Tongue (tissue), 1 donor: ENCODE measurements at regions not wholly inside any gene's neighbourhood (a gene's known extent, or its start where the extent isn't known, plus 50 kb on each side); places are given as distances from the start of the nearest gene placed in this dataset.

Experiments used
- DNase-seq: peaks from one replicate; pipeline ENCODE4 v3.0.0-alpha.2; 2015

- DNase-seq = peak; percentile 45
These were observed 751.1 kb upstream of the FANCL start for GRCh38 chr2:58992062-58992706.

DNA sequence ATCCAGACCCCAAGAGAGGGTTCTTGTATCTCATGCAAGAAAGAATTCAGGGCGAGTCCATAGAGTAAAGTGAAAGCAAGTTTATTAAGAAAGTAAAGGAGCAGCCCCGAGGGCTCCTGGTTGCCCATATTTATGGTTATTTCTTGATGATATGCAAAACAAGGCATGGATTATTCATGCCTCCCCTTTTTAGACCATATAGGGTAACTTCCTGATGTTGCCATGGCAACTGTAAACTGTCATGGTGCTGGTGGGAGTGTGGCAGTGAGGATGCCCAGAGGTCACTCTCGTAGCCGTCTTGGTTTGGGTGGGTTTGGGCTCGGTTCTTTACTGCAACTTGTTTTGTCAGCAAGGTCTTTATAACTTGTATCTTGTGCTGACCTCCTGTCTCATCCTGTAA, 750.2 kb upstream of the FANCL start:
- no peak for DNase-seq

DNA sequence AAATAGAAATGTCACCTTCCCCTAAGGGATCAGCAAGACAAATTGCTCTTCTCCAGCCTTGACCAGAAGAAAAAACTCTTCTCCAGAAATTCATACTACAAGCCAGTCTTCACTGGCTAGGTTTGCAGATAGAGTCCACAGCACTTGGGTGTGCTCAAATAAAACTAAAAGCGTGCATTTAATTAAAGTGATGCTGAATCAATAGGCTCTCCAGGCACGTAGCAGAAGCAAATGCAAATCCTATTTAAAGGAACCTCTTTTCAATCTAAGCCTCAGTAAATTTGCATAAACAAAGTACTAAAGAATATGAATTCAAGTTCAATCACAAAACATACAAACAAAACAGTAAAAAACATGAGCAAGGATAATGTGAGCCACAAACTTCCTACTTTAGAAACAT, 744.4 kb upstream of the FANCL start:
- DNase-seq = no peak

GRCh38 chr2:58984731-58985130, 743.6 kb upstream of the FANCL start:
- no peak for DNase-seq

DNA sequence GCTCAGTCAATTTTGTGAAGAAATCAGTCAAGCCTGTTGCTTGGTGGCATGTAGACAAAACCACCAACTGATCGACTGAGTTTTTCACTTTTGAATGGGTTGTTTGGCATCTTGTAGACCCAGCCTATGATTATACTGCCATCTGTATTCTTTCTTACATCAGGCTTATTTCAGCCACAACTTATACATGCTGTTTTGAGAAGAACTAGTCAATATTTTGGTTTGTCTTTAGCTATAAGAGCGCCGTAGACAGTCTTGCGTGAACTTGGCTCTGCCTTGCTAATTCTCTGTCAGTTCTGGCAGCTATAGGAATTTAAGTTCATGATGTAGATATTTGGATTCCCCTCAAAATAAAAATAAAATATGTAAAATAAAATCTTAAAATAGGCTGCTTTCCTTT, 742.0 kb upstream of the FANCL start:
- no peak for DNase-seq

DNA sequence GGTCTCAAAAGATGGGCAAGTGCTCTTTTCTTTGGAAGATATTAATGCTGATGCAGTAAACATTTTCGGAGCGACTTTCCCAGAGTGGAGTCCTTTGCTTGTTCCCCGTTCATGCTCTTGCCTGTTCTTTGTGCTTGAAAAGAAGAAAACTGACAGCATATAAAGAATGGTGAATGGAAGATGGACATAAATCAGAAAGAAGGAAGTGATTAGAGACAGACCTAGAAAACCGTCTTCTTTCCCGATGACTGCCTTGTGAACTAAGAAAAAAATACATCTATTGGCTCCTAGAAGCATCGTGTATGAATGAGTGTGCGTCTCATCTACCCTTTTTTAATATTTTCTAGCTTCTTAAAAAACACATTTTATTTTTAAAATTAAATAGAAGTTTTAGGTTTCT, 740.1 kb upstream of the FANCL start:
- no peak for DNase-seq

DNA sequence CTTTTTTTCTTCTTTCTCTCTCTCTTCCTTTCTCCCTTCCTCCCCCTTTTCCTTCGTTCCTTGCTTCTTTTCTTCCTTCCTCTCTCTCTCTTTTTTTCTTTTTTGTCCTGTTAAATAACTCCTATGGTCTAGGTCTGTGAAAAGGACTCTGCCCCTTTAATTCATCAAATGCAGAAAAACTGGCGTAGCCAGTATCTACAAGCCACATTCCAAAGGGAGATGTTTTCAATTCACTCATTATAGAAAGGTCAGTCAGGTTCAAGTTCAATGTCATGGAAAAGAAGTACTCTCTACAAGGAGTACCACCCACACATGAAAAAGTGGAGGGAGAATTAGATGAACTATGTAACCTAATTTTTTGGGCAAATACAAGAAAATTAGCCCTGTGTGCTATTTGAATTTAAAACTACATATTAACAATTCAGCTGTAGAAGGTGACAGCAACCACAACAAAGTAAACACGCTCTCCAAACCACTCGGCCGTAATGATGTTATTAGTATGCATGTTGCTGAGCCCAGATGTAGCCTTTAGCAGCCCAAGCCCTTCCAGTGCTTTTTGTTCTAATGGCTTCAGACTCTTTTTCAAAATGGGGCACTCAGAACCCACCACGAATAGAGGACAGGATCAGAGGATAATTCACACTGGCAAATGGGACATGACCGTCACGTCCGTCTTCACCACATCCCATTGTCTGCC, 735.4 kb upstream of the FANCL start:
- no peak for DNase-seq

GRCh38 chr2:58974881-58975280, 733.8 kb upstream of the FANCL start:
- no peak for DNase-seq

GRCh38 chr2:58974426-58974825, 733.3 kb upstream of the FANCL start:
- DNase-seq = no peak

DNA sequence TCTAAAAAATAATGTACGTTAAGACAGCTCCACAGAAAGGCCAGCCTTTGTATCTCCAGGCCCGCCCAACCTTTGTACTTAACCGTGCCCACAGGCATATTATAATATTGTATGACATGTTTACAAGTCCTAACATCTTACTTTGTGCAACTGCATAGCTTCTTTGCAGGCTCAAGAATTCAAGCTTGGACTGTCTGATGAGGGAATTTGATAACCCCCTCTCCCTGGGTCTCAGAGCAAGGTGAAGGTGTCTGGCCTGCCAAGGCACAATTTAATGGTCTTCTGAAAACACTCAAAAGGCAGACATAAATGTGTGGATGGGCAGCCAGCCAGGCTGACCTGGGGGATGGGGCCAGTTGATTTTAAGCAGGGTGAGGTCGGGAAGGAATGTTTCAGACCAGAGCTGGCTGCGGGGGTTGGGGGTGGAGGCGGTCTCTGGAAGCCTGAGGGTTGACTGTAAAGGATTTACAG, 732.7 kb upstream of the FANCL start:
- no peak for DNase-seq

DNA sequence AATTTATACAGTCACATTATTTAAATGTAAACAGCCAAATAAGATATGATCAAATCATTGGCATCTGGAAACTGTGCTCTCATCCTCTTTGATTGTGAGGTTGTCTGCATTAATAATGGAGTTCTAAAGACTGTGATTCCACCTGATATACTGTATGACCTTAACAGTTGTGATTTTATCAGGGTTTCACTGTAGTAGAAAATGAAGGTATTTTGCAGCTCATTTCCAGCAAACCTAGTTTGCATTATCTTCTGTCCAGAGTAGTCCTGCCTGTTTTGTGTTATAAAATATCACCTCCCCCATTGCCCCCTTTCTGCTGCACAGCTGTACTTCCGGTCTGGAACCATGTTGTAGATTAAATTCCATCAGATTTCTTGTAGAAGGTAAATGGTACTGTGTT, 731.6 kb upstream of the FANCL start:
- no peak for DNase-seq

DNA sequence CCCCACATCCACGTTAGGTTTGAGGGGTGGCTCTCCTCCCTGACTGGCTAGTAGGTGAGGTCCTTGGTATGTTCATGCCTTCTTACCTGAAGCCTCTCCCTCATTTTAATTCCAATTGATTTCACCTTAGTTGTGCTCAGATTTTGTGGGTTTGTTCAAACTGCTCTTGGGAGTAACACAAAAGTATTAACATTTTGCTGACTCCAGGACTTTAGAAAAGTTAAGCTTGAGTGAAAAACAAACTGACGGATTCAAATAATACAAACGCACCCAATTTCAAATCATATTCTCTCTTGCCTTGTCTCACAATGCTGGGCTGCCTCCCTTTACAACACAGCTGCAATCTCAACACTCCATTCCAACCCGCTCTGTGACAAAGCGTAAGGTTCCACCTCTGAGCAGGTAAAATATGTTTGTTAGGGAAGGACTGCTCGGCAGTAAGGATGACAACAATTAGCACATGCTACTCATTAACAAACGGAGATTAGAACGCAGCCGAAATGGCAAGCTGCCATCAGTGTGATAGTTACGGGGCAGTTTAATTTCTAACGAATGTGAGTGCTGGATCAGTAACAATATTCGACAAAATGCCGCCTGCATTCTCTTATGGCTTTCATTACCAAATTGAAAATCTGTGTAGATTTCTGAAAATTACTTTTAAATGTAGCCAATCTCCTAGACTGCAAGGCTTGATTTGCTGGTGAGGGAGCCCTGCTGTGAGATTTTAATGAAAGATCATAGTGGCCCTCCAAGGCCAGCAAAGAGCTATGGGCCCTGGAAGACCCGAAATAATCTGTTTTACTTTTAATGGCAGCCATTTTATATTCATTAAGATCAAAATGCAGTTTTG, 730.6 kb upstream of the FANCL start:
- no peak for DNase-seq

- DNase-seq = no peak
These were observed 729.2 kb upstream of the FANCL start for GRCh38 chr2:58970365-58970764.

DNA sequence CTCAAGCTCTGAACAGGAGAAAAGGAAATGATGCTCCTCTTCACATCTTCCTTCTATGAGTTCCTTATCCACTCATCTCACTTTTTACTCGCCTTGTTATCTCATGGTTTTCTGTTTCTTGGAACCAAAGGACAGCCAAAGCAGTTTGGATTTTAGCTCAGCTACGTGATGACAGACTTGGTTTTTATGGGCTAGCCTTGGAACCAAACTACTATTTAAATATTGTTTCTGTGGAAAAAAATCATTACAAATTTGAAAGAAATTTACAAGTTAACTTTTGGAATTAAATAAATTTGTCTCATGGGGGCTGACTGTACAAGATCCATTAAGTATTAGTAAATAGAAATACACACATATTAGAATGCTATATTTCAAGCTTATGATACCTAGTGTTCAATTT, 727.8 kb upstream of the FANCL start:
- no peak for DNase-seq

GRCh38 chr2:58967736-58968135, 726.6 kb upstream of the FANCL start:
- DNase-seq = peak; percentile 29

- DNase-seq = no peak
These were observed 724.5 kb upstream of the FANCL start for GRCh38 chr2:58965602-58966001.

- DNase-seq = no peak
These were observed 718.9 kb upstream of the FANCL start for GRCh38 chr2:58959996-58960395.

DNA sequence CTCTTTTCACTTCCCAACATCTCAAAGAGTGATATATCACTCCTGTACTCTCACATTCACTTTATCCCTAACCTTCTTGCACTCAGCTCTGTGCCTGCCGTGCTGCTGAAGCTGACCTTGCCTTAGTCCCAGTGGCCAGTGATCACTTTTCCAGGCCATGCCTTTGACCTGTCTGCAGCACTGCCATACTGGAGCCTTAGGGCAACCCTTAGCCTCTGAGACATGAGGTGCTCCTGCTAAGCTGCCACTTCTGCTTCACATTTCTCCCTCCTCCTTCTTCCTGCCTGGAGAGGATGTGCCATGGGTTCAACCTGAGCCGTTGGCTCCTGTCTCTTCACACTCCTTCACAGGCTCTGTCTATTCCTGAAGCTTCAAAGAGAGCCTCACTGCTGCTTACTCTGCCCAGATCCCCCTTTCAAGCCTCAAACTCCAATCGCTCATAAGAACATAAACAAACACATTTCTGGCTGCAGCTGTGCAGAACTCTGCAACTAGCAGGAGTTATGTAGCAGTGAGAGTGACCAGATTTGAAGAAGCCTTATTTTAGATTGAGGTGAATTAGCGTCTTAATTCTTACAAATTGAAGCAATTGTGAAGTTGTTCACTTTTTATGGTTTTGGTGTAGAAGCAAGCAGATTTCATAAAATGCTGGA, 716.2 kb upstream of the FANCL start:
- DNase-seq = peak; percentile 21

DNA sequence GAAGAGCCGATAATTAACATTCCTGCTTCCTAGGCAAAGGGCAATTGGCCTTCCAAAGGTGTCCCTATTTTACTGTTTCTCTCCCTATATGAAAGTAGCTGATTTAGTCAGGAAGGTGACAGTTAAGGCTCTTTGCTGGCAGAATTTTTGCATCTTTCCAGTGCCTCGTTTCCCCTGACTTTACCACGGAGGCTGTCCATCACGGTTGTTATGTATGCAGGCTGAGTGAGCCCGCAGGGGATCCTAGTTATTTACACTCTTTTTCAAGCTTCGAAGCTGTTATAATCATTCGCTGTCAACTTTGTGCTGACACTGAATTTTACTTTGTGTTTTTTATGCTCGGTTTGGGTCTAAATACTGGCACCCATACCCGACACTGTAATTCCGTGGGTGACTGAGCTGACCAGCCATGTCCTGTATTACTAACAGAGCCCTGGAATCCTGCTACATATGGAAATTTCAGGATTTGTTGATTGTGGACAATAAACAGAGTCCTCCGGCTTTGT, 713.8 kb upstream of the FANCL start:
- DNase-seq = no peak

DNA sequence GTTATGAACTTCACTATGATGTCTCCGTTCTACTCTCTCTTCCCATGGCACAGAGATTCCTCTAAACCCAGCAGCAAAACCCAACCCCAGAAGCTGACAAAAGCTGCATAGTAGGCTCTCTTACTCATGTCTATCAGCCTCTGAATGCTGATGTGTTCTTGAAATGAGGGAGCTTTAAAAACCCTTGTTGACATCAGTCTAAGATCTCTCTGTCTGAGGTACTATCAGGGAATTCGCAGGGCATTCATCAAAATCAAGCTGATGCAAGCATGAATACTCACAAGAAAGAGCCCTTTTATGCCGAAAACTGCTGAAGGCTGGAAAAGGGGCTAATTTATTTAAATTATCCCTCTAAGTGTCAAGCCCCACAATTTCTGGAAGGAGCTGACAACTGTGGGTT, 710.6 kb upstream of the FANCL start:
- DNase-seq = no peak

DNA sequence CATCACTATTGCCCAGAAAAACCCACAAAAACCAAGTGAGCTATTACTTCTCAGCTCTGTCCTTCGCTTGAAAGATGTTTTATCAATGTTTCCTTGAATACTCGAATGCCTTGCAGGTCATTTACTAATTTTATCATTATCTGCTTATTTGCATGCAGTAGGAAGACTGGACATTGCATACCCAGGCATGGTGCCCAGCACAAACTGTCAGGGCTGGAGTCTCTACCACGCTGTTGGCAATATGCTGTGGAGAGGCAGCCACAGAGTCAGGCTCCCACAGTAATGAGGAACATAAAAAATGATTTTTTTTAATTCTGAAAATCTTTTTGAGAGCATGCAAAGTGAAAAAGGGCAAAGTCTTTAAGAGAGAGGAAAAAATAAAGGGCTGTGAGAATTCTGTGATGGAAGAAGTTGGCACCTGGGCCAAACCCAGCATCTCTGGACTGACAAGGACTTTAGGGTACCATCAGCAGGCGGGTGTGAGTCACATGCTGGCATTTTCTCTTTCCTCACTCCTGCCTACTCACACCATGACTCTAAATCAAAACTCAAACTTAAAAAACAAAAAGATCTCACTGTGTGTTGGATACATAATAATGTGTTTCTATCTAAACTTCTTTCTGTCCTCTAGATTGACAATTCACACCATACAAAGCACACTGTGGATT, 709.8 kb upstream of the FANCL start:
- no peak for DNase-seq

- no peak for DNase-seq
These were observed 698.3 kb upstream of the FANCL start for GRCh38 chr2:58939388-58939787.
